CD1c-positive myeloid dendritic cell (primary cell): ENCODE measurements at regions not wholly inside any gene's neighbourhood (a gene's known extent, or its start where the extent isn't known, plus 50 kb on each side); places are given as distances from the start of the nearest gene placed in this dataset.
"Not testable (repeated sequence)": the region's sequence is repeated elsewhere in the genome, so short reads cannot be mapped to it uniquely, and the experiment has no call there.

Source experiments
- DNase-seq: peaks from one replicate; pipeline ENCODE4 v3.0.0-alpha.2; 2016; ENCODE audit errors: extremely low spot score

- DNase-seq = no peak
These were observed 603.2 kb downstream of the C12orf50 start for GRCh38 chr12:87425942-87426554.

- DNase-seq = not testable (repeated sequence)
These were observed 608.0 kb downstream of the C12orf50 start for GRCh38 chr12:87421233-87421632.

- DNase-seq = no peak
These were observed 615.4 kb downstream of the C12orf50 start for GRCh38 chr12:87413784-87414183.

- no peak for DNase-seq
These were observed 622.3 kb downstream of the C12orf50 start for GRCh38 chr12:87406926-87407325.

GRCh38 chr12:87405918-87406317, 623.3 kb downstream of the C12orf50 start:
- no peak for DNase-seq

GRCh38 chr12:87394168-87394567, 635.0 kb downstream of the C12orf50 start:
- DNase-seq = not testable (repeated sequence)

- no peak for DNase-seq
These were observed 640.8 kb downstream of the C12orf50 start for GRCh38 chr12:87388376-87388775.

- DNase-seq = no peak
These were observed 643.9 kb downstream of the C12orf50 start for GRCh38 chr12:87385322-87385721.

GRCh38 chr12:87384226-87384625, 645.0 kb downstream of the C12orf50 start:
- DNase-seq = no peak

- DNase-seq = no peak
These were observed 645.5 kb downstream of the C12orf50 start for GRCh38 chr12:87383680-87384079.

GRCh38 chr12:87382959-87383566, 646.1 kb downstream of the C12orf50 start:
- no peak for DNase-seq

GRCh38 chr12:87382436-87382835, 646.8 kb downstream of the C12orf50 start:
- no peak for DNase-seq

- DNase-seq = no peak
These were observed 647.5 kb downstream of the C12orf50 start for GRCh38 chr12:87381742-87382141.

- no peak for DNase-seq
These were observed 650.7 kb downstream of the C12orf50 start for GRCh38 chr12:87378526-87378925.

- no peak for DNase-seq
These were observed 652.5 kb downstream of the C12orf50 start for GRCh38 chr12:87376722-87377121.

GRCh38 chr12:87369161-87369560, 660.0 kb downstream of the C12orf50 start:
- no peak for DNase-seq

- DNase-seq = no peak
These were observed 660.9 kb downstream of the C12orf50 start for GRCh38 chr12:87368259-87368658.

GRCh38 chr12:87365423-87365822, 663.8 kb downstream of the C12orf50 start:
- DNase-seq = no peak

GRCh38 chr12:87363497-87364084, 665.6 kb downstream of the C12orf50 start:
- no peak for DNase-seq

GRCh38 chr12:87349681-87350080, 679.5 kb downstream of the C12orf50 start:
- no peak for DNase-seq

- no peak for DNase-seq
These were observed 681.1 kb downstream of the C12orf50 start for GRCh38 chr12:87348071-87348470.

GRCh38 chr12:87344699-87345098, 684.5 kb downstream of the C12orf50 start:
- DNase-seq = no peak

GRCh38 chr12:87338681-87339080, 690.5 kb downstream of the C12orf50 start:
- DNase-seq = no peak
